BLaER1 (cell line): ENCODE measurements at regions not wholly inside any gene's neighbourhood (a gene's known extent, or its start where the extent isn't known, plus 50 kb on each side); places are given as distances from the start of the nearest gene placed in this dataset.

ENCODE experiments used
- H3K27ac ChIP-seq: shearing (Covaris generic); formaldehyde crosslinking; 2 replicates; pipeline ENCODE4 v1.8.1; 2022
- H3K27me3 ChIP-seq: shearing (Covaris generic); formaldehyde crosslinking; 2 replicates; pipeline ENCODE4 v1.8.1; 2022
- H3K36me3 ChIP-seq: shearing (Covaris generic); formaldehyde crosslinking; 2 replicates; pipeline ENCODE4 v1.8.1; 2022
- H3K4me1 ChIP-seq: shearing (Covaris generic); formaldehyde crosslinking; 2 replicates; pipeline ENCODE4 v1.8.1; 2022
- H3K4me2 ChIP-seq: shearing (Covaris generic); formaldehyde crosslinking; 2 replicates; pipeline ENCODE4 v1.8.1; 2022
- H3K4me3 ChIP-seq: shearing (Covaris generic); formaldehyde crosslinking; 2 replicates; pipeline ENCODE4 v1.8.1; 2022
- H3K9ac ChIP-seq: shearing (Covaris generic); formaldehyde crosslinking; 2 replicates; pipeline ENCODE4 v1.8.1; 2022
- H3K9me3 ChIP-seq: shearing (Covaris generic); formaldehyde crosslinking; 2 replicates; pipeline ENCODE4 v1.8.1; 2022
- H4K20me1 ChIP-seq: shearing (Covaris generic); formaldehyde crosslinking; 2 replicates; pipeline ENCODE4 v1.8.1; 2022
- Cebpa-rat ChIP-seq: shearing (Covaris generic); IDR thresholded peaks from 2 replicates; pipeline ENCODE4 v1.8.1; 2022

DNA sequence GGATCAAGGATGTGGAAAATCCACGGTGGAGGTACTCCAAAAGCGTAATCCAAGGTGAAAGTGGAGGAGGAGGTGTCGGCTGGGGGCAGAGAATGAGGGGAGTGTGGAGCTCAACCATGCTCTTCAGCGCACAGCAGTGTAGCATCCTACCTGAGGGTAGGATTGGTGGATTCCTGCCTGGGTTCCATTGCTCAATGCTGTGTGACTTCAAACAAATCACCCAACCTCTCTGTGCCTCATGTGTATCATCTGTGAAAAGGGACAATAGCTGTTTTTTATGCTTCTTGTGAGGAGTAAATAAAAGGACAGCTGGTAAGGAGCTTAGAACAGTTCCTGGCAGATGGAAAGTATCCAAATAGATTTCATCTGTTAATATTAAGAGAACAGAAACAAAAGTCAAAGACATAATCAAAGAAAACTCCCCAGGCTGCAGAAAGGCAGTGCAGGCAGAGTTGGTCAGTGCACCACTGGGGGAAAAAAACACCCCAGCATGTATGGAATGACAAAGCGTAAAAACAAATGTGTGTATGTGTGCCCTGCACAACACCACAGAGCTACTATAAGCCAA lies 130.0 kb upstream of the HDAC4 start:
- H3K9me3 ChIP-seq = peaks cover 19% of the 10 kb centered on the region
- H3K4me1 ChIP-seq = peaks cover 46% of the 10 kb centered on the region
- no peak overlapping the region for H3K9ac ChIP-seq
- H3K36me3 ChIP-seq = no peaks in the 10 kb centered on the region
- H4K20me1 ChIP-seq = no peaks in the 10 kb centered on the region
- H3K27me3 ChIP-seq = no peaks in the 10 kb centered on the region
- H3K27ac ChIP-seq = no peak overlapping the region
- H3K4me3 ChIP-seq = no peak overlapping the region
- no peak overlapping the region for H3K4me2 ChIP-seq
- TF ChIP-seq Cebpa-rat = no peak

DNA sequence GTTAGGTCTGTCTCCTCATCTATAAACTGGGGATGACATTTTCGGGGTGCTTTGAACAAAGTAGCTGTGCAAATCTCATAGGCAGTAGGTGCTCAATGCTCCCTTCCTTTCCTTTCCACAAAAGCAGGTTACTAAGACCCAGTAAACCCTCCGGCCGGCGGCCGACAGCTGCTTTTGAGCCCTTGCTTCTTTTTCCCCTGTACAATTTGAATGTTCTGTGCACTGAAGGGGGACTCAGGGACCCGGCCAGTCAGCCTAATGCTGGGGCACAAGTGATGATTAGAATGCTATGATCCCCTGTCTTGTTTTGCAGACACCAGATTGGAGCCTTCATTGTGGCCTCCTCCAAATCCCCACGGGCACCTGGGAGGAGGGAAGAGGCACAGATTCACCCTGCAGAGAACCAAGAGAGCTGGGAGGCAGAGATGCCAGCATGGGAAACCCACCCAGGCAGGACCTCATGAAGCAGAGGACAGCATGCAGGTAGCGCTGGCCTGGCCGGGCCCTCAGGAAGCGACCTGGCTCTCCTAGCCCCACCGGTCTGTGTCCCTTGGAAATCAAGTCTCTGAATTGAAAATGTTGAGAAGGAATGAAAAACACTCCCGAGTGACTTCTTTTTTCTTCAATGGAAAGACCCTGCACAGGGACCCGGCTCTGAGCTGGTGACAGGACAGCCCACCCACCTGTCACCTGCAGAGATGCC lies 128.6 kb upstream of the HDAC4 start:
- no peak overlapping the region for H3K9ac ChIP-seq
- no peak overlapping the region for H3K4me2 ChIP-seq
- H3K4me3 ChIP-seq = no peak overlapping the region
- no peaks in the 10 kb centered on the region for H4K20me1 ChIP-seq
- TF ChIP-seq Cebpa-rat = no peak
- H3K36me3 ChIP-seq = no peaks in the 10 kb centered on the region
- H3K27ac ChIP-seq = no peak overlapping the region
- no peaks in the 10 kb centered on the region for H3K27me3 ChIP-seq
- H3K4me1 ChIP-seq = peaks cover 33% of the 10 kb centered on the region
- peaks cover 12% of the 10 kb centered on the region for H3K9me3 ChIP-seq

DNA sequence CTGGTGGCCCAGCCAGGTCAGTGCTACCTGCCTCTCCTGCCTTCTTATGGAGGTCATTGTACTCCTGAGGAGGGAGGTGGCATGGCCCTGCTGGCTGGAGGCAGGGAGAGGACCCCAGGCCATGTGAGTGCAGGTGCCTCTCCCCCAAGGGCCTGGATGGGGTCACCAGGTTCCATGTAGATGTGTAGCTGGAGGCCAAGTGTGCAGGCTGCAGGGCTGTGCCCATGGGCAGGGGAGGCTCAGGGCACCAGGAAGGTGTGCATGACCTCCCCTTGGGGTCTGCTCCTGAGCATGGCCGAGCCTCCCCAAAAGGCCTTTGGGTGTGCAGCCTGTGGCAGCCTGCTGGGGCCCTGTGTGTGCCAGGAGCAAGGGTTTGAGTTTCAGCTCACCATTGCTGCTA lies 128.1 kb upstream of the HDAC4 start:
- Histone ChIP-seq H3K4me2 (no peak overlapping the region), H3K27me3 (no peaks in the 10 kb centered on the region), H3K36me3 (no peaks in the 10 kb centered on the region), H3K27ac (no peak overlapping the region), H4K20me1 (no peaks in the 10 kb centered on the region), H3K9me3 (peaks cover 11% of the 10 kb centered on the region), H3K9ac (no peak overlapping the region), H3K4me3 (no peak overlapping the region), H3K4me1 (peaks cover 27% of the 10 kb centered on the region)
- no peak for TF ChIP-seq Cebpa-rat

DNA sequence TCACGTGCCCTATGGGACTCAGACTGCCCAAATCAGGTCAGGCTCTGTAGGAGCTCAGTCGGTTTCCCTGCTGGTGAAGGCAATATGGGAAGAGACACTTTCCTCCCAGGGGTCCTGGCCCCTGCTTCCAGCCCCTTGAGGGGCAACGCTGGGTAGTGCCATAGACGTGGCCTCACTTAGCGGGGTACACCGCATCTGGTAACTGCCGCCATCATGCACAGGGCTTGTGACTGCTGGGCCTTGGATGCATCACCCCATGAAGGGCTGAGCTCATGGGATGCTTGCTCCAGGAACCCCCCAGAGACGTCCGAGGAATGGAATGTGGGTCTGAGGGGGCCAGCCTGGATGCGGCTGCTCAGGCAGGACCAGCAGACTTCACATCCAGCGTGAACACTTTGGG lies 127.3 kb upstream of the HDAC4 start:
- no peaks in the 10 kb centered on the region for H3K27me3 ChIP-seq
- no peaks in the 10 kb centered on the region for H3K36me3 ChIP-seq
- peaks cover 26% of the 10 kb centered on the region for H3K4me1 ChIP-seq
- H3K4me2 ChIP-seq = no peak overlapping the region
- H3K9ac ChIP-seq = no peak overlapping the region
- H3K9me3 ChIP-seq = peaks cover 11% of the 10 kb centered on the region
- H4K20me1 ChIP-seq = no peaks in the 10 kb centered on the region
- H3K27ac ChIP-seq = no peak overlapping the region
- no peak for TF ChIP-seq Cebpa-rat
- no peak overlapping the region for H3K4me3 ChIP-seq

DNA sequence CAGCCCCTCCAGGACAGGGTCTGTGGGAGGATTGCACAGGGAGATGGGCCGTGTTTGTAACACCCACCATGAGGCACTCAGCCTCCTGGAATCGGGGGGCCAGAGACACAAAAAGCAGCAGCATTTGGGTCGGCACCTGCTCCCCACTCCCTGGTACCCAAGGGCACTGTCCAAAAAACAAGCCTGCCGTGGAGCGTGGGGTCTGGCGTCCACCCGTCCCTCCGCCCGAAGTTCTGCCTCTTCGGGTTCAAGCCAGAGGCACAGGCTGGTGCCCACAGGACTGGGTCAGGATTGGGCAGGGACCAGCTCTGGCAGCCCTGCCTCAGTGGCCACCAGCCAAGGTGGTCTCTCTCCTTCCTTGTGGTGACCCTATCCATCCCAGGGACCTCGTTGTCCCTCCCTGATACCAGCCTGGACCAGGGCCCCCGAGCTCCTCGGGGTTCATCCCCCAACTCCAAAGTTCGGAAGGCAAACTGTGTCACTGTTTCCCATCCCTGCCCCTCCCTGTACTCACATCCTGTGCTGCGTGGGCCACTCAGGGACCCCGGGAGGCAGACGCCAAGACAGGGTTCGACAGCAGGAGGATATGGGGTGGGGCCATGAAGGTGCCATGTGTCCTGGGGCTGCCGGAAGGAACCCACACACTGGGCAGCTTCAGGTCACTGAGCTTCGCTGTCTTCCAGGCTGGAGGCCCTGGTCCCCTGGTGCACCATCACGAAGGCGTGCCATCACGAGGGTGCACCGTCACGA lies 126.0 kb upstream of the HDAC4 start:
- Histone ChIP-seq H3K27ac (no peak overlapping the region), H3K4me3 (no peak overlapping the region), H4K20me1 (no peaks in the 10 kb centered on the region), H3K4me2 (no peak overlapping the region), H3K9ac (no peak overlapping the region), H3K36me3 (no peaks in the 10 kb centered on the region), H3K4me1 (peaks cover 14% of the 10 kb centered on the region), H3K27me3 (no peaks in the 10 kb centered on the region), H3K9me3 (peaks cover 11% of the 10 kb centered on the region)
- TF ChIP-seq Cebpa-rat = no peak

DNA sequence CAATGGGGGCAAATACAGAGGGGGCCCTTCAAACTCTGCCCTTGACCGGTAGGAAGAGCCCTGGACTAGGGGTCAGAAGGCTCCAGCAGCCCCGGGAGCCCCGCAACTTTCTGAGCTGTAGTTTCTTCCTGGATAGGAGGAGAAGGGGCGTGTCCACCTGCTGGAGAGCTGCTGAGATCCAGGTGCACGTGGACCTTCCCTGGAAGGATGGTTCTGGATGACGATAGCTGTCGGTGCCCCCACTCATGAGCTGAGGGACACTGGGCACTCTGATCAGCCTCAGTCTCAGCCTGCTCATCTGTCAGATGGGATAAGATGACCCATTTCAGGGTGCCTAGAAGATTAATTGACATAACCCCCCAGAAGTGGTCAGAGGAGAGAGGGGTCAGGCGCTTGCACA lies 125.2 kb upstream of the HDAC4 start:
- Histone ChIP-seq H3K27ac (no peak overlapping the region), H4K20me1 (no peaks in the 10 kb centered on the region), H3K27me3 (no peaks in the 10 kb centered on the region), H3K4me1 (peaks cover 9% of the 10 kb centered on the region), H3K9me3 (peaks cover 11% of the 10 kb centered on the region), H3K36me3 (no peaks in the 10 kb centered on the region), H3K9ac (no peak overlapping the region), H3K4me2 (no peak overlapping the region), H3K4me3 (no peak overlapping the region)
- TF ChIP-seq Cebpa-rat = no peak

DNA sequence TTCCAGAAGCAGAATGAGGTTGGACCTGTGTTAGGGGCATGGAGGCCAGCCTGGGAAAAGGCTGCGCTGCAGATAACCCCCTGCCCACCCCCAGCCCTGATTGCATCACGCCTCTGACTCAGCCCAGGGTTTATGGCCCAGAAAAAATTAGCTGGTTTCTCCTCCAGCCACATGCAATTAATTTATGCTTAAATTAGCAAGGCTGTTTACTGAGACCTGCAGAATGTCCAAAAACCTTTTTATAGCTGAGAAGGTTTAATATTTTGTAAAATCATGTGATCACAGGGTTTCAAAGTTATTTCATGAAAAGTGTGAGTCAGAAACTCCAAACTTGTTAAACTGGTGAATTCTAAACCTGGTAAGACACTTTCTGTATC lies 123.1 kb upstream of the HDAC4 start:
- TF ChIP-seq Cebpa-rat = no peak
- Histone ChIP-seq H3K4me3 (no peak overlapping the region), H3K36me3 (no peaks in the 10 kb centered on the region), H4K20me1 (no peaks in the 10 kb centered on the region), H3K4me2 (no peak overlapping the region), H3K9me3 (peaks cover 11% of the 10 kb centered on the region), H3K9ac (no peak overlapping the region), H3K4me1 (peaks cover 30% of the 10 kb centered on the region), H3K27ac (no peak overlapping the region), H3K27me3 (no peaks in the 10 kb centered on the region)

DNA sequence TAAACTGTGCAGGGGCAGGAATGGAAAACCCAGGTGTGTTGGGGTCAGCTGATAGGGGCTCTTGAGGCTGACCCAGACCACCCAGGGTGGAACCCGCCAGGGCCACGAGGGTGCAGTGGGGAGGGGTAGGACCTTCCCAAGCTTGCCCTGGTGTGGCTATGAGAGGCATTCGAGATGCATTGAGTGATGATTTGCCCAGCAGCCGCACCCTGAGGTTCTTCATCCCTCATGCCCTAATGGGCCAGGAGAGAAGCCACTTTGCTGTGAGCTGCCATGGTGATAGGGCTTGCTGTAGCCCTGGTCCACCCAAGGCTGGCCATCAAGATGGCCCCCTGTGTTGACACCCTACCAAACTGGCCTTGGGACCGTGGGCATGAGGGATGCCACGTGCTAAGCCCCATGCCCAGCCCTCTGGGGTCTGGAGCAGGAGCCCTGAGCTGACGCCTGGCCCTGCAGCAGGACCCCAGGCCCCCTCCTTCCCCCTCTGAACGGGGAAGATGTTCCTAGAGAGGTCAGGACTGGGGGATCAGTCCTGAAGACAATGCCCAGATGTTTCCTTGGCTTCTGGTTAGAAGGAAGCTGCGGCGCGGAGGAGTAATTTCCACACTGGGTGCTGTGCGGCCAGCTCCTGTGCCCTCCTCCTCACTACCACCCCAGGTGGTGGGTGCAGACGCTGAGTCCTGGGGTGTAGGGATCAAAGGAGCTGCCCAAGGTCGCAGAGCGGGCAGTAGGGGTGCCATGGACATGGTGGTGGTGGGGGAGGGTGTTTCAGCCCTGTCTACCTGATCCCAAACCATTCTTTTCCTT lies 122.5 kb upstream of the HDAC4 start:
- Histone ChIP-seq H3K27ac (peak overlapping the region; percentile 41; the same call in 1 of the 2 replicates), H3K4me2 (no peak overlapping the region), H3K36me3 (no peaks in the 10 kb centered on the region), H3K9ac (no peak overlapping the region), H3K4me1 (peaks cover 36% of the 10 kb centered on the region), H4K20me1 (no peaks in the 10 kb centered on the region), H3K27me3 (no peaks in the 10 kb centered on the region), H3K9me3 (peaks cover 11% of the 10 kb centered on the region), H3K4me3 (no peak overlapping the region)
- no peak for TF ChIP-seq Cebpa-rat

DNA sequence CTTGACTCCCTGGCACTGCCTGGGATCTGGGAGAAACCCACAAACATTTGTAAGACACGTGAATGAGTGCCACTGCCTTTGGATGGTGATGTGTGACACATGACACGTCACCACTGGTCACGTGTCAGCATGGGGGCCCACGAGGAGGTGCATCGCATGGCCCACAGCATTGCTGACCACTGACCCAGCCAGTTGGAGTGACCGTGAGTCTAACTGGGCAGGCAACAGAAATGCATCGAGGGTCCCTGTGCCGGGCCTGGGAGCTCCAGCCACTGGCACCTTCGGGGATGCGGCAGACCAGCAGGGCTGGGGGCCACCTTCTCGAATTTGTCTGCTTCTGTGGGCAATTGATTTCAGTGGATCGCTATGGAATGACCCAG lies 121.9 kb upstream of the HDAC4 start:
- Histone ChIP-seq H3K9ac (no peak overlapping the region), H3K27me3 (no peaks in the 10 kb centered on the region), H3K4me1 (peaks cover 42% of the 10 kb centered on the region), H3K4me3 (no peak overlapping the region), H3K36me3 (no peaks in the 10 kb centered on the region), H3K9me3 (peaks cover 7% of the 10 kb centered on the region), H3K4me2 (no peak overlapping the region), H4K20me1 (no peaks in the 10 kb centered on the region), H3K27ac (no peak overlapping the region)
- TF ChIP-seq Cebpa-rat = no peak
